GM23248 (cell line): ENCODE measurements at regions not wholly inside any gene's neighbourhood (a gene's known extent, or its start where the extent isn't known, plus 50 kb on each side); places are given as distances from the start of the nearest gene placed in this dataset.

Experiments used
- EZH2 ChIP-seq: fragments of 200-600 bp; sonication (generic); IDR thresholded peaks from 2 replicates; pipeline ENCODE4 v1.6.1; 2018; ENCODE audit warnings: antibody characterized with exemption, mild to moderate bottlenecking; ENCODE audit not compliant: insufficient read depth, poor library complexity, severe bottlenecking
- EZH2phosphoT487 ChIP-seq: fragments of 200-600 bp; sonication (generic); IDR thresholded peaks from 2 replicates; pipeline ENCODE4 v1.6.1; 2018; ENCODE audit warnings: antibody characterized with exemption, moderate library complexity, mild to moderate bottlenecking, low read depth; ENCODE audit not compliant: insufficient read depth

DNA sequence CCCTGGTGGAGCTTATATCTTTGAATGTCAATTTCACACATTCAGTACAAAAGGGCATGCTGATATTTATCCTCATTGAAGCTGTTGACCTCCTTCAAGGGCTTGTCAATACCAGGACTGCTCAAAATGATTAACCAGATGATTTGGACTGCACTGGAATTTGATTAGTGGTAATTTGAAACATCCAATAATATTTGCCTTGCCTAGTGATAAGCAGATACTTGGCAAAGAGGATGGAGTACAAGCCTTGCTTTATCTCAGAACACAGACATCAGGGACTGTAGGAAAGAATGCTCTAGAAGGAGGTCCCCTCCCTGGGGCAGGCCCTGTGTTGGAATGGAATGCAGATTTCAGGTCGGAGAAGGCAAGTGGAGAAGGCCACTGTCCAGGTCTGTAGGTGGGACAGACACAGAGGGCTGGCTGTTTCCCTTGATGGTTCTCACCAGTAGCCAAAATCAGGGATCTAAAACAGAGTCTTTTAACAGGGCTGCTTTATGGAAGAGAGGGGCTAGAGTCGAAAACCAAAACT is 64.8 kb upstream of the ZNF648 start:
- TF ChIP-seq EZH2 (no peak), EZH2phosphoT487 (no peak)
